HL-60 (cell line): ENCODE measurements at regions not wholly inside any gene's neighbourhood (a gene's known extent, or its start where the extent isn't known, plus 50 kb on each side); places are given as distances from the start of the nearest gene placed in this dataset.

ENCODE experiments used
- GABPA ChIP-seq: IDR thresholded peaks from 2 replicates; pipeline ENCODE4 v1.6.1; 2012; ENCODE audit warnings: low read depth
- POLR2AphosphoS5 ChIP-seq: IDR thresholded peaks from 2 replicates; pipeline ENCODE4 v1.6.1; 2012; ENCODE audit warnings: low read depth

DNA sequence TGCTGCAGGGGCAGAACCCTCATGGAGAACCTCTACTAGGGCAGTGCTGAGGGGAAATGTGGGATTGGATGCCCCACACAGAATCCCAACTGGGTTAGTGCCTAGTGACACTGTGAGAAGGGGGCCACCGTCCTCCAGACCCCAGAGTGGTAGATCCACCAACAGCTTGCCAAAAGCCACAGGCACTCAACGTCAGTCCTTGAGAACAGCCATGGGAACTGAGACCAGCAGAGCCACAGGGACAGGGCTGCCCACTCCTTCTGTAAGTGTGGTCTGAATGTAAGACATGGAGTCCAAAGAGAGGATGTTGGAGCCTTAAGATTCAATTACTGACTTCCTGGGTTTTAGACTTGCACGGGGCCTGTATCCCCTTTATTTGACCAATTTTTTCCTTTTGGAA lies 1451.5 kb downstream of the SI start:
- TF ChIP-seq POLR2AphosphoS5 = no peak
- no peak for TF ChIP-seq GABPA
